Stimulated activated CD8-positive, alpha-beta memory T cell treated with anti-CD3 and anti-CD28 coated beads, Interleukin-4, amount 100 ng/mL, for 4 hours (primary cell): ENCODE measurements at regions not wholly inside any gene's neighbourhood (a gene's known extent, or its start where the extent isn't known, plus 50 kb on each side); places are given as distances from the start of the nearest gene placed in this dataset.
"Not testable (repeated sequence)": the region's sequence is repeated elsewhere in the genome, so short reads cannot be mapped to it uniquely, and the experiment has no call there.

Source experiments
- DNase-seq, 2 donors: peaks; one replicate each; pipeline ENCODE4 v3.0.0-alpha.2; 2020; ENCODE audit warnings: low read depth in 2 of 2, low spot score in 1 of 2

- DNase-seq, result no peak
Observed at GRCh38 chr6:85110943-85111342, 338.9 kb upstream of the NT5E start.

- DNase-seq, result no peak
Observed at GRCh38 chr6:85107701-85108100, 342.2 kb upstream of the NT5E start.

- DNase-seq, result no peak
Observed at GRCh38 chr6:85096976-85097375, 332.6 kb upstream of the TBX18 start.

- no peak for DNase-seq
Observed at GRCh38 chr6:85092226-85092625, 327.8 kb upstream of the TBX18 start.

GRCh38 chr6:85089255-85089654 is 324.9 kb upstream of the TBX18 start:
- DNase-seq, result no peak

GRCh38 chr6:85085875-85086274 is 321.5 kb upstream of the TBX18 start:
- DNase-seq, result no peak

- no peak for DNase-seq
Observed at GRCh38 chr6:85081102-85081501, 316.7 kb upstream of the TBX18 start.

DNA sequence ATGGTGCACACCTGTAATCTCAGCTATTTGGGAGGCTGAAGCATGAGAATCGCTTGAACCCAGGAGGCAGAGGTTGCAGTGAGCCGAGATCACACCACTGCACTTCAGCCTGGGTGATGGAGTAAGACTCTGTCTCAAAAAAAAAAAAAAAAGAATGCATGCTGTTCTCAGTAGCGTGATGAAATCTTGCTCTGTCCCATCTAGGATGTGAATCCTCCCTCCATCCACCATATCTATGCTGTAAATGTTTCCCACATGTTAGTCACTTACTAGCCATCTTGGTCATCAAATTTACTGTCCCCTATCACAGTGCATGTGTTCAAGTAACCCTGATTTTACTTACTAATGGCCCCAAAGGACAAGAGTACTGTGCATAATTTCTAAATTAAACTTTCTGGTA is 315.4 kb upstream of the TBX18 start:
- DNase-seq, result no peak

GRCh38 chr6:85078058-85078457 is 313.7 kb upstream of the TBX18 start:
- no peak for DNase-seq

- no peak for DNase-seq
Observed at GRCh38 chr6:85077098-85077497, 312.7 kb upstream of the TBX18 start.

GRCh38 chr6:85071845-85072244 is 307.4 kb upstream of the TBX18 start:
- DNase-seq, result not testable (repeated sequence)

GRCh38 chr6:85069577-85069976 is 305.2 kb upstream of the TBX18 start:
- no peak for DNase-seq

DNA sequence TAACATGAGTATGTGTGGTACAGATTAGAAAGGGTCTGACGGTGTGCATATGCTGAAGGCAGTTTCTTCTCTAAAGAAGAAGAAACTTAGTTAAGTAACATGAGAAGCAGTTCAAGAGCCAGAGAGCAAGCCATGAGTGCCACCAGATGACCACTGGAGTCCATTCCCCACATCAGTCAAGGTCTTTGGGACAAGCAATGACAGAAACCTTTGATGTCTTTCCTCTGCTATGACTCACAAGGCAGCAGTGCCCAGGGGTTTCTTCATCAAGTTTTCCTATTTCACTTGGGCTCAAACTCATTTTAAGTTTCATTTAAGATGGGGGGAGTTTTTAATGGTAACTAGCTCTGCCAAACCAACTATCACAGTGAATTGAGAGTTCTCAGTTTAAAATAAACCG is 303.8 kb upstream of the TBX18 start:
- no peak for DNase-seq

GRCh38 chr6:85066266-85066665 is 301.9 kb upstream of the TBX18 start:
- DNase-seq, result no peak

DNA sequence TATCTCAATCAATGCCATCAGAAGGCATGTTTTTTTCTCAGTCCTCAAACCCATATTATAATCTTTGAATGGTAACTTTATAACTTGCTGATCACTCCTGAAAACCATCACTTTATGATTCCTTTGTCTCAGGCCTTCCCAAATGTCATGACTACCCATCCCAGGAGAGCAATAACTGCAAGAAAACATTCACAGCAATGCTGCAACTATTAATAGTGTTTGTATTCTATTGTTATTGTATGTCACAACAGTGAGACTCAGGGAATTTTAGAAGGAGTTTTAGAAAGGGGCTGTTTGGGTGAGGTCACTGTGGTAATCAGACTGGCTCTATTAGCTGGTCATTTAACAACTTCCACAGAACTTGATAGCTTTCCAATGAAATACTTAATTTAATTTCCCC is 301.4 kb upstream of the TBX18 start:
- no peak for DNase-seq

DNA sequence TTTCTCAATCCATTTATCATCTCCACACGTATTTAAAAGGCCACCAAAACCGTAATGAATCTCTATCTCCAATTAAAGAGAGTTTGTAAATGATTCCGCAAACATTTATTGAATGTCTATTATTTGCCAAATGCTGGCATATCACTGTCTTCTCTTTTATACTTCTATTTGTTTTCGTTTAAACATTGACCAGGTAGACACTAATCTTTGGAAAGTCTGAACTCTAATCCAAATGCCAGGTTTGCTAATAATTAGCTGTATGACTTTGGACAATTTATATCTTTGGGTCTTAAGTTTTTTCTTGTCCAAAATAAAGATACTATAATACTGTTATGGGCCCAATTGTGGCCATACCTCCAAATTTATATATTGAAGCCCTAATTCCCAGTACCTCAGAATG is 299.2 kb upstream of the TBX18 start:
- no peak for DNase-seq

DNA sequence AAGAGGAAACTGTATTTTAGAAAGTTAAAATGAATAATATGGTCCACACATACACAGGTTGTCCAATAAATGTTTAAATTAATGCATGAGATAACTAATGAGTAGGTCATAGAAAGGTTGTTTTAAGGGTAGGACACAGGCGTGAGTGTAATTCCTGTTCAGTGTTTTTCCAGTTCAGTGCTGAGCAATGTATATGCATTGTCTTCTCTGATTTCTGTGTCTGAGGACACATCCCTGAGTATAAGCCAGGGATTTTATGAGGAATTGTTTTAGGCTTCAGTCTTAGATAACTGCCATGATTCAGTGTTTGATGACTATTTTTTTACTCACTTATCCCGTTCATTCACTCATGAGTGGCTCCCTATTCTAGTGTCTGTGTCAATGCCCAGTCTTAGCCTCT is 298.5 kb upstream of the TBX18 start:
- no peak for DNase-seq

DNA sequence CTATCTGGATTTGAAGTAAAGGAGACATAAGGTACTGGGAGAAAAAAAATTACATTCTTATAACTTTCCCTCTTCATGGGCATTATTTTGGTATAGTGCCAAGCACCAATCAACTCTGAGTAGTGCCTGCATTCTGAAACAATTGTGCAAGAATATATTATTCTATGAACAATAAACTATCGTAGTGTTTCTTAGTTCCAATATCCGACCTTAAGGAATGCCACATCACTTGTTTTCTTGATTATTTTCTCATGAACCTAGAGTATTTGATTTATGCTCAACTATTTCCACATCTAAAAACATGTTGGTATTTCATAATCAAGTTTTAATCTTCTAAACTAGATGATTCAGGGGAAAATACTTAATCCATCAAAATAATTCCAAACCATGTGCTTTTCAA is 294.4 kb upstream of the TBX18 start:
- no peak for DNase-seq

- DNase-seq, result no peak
Observed at GRCh38 chr6:85050149-85050548, 285.8 kb upstream of the TBX18 start.

DNA sequence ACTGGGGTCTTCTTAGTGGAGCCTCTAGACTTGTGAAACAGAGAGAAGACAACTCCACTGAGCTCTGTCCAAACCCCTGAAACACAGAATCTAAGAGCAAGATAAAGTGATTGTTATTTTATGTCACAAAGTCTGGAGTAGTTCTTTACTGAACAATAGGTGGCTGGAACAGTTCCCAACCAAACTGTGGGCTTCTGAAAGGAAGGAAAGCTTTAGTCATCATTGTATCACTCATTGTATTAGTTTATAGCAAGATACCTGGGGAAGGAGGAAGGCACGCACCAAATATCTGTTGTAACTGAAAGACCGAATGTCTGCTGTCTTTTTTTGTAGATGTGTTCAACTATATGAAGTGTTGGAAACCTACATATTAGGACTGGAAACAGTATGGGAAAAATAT is 284.9 kb upstream of the TBX18 start:
- DNase-seq, result no peak

DNA sequence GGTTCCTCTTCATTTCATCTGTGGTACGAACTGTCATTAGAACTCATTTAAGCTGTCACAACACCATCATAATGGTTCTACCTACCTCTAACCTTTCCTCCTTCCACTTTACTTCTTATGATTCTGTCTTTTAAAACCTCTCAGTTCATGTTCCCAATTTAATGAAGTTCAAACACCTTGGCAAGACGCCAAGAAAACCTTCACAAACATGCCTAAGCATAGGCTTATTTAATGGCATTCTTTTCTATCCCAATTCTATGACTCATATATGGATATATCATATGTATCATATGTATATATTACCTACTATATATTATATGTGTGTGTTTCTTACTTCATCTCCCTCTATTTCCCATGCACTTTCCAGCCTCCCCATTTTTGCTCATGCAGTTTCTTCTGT is 283.4 kb upstream of the TBX18 start:
- DNase-seq, result no peak

- not testable (repeated sequence) for DNase-seq
Observed at GRCh38 chr6:85045767-85046166, 281.4 kb upstream of the TBX18 start.

- no peak for DNase-seq
Observed at GRCh38 chr6:85044361-85044760, 280.0 kb upstream of the TBX18 start.

- DNase-seq, result no peak
Observed at GRCh38 chr6:85041376-85041775, 277.0 kb upstream of the TBX18 start.
